Stimulated activated CD4-positive, alpha-beta T cell treated with anti-CD3 and anti-CD28 coated beads, Interleukin-12 subunit alpha, Interleukin-12 subunit beta, amount 100 ng/mL, for 48 hours (primary cell): ENCODE measurements at regions not wholly inside any gene's neighbourhood (a gene's known extent, or its start where the extent isn't known, plus 50 kb on each side); places are given as distances from the start of the nearest gene placed in this dataset.

Experiments
- DNase-seq, 3 donors: peaks; one replicate each; pipeline ENCODE4 v3.0.0-alpha.2; 2020; ENCODE audit warnings: low read depth in 2 of 3, low spot score in 1 of 3

- DNase-seq = no peak
Observed at GRCh38 chr7:12517451-12517850, 53.1 kb upstream of the SCIN start.

- no peak for DNase-seq
Observed at GRCh38 chr7:12518920-12519681, 51.4 kb upstream of the SCIN start.

GRCh38 chr7:12519682-12520009 lies 50.9 kb upstream of the SCIN start:
- no peak for DNase-seq
